LNCAP (cell line): ENCODE measurements at regions not wholly inside any gene's neighbourhood (a gene's known extent, or its start where the extent isn't known, plus 50 kb on each side); places are given as distances from the start of the nearest gene placed in this dataset.

ENCODE experiments used
- TF ChIP-seq, protein P1 (sequence below): fragments of 450-650 bp; IDR thresholded peaks from 2 replicates; pipeline ENCODE4 v1.5.1; 2017; ENCODE audit warnings: mild to moderate bottlenecking

DNA sequence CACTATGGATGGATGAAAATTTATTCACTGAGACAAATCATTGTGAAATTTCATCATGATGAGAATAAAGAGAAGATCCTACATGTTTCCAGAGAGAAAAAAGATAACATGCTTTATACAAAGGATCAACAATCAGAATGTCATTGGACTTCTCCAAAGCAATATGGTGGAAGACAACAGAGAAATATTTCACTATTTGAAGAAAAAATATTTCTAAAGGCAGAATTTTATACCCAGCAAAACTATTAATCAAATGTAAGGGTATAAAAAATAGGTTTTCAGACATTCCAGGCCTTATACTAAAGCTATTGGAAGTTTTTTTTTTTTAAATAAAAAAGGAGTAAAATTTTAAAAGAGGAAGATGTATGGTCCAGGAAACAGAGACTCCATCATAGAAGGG, 100.6 kb upstream of the OLIG2 start:
- TF ChIP-seq, protein P1, sequence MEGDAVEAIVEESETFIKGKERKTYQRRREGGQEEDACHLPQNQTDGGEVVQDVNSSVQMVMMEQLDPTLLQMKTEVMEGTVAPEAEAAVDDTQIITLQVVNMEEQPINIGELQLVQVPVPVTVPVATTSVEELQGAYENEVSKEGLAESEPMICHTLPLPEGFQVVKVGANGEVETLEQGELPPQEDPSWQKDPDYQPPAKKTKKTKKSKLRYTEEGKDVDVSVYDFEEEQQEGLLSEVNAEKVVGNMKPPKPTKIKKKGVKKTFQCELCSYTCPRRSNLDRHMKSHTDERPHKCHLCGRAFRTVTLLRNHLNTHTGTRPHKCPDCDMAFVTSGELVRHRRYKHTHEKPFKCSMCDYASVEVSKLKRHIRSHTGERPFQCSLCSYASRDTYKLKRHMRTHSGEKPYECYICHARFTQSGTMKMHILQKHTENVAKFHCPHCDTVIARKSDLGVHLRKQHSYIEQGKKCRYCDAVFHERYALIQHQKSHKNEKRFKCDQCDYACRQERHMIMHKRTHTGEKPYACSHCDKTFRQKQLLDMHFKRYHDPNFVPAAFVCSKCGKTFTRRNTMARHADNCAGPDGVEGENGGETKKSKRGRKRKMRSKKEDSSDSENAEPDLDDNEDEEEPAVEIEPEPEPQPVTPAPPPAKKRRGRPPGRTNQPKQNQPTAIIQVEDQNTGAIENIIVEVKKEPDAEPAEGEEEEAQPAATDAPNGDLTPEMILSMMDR, result no peak

DNA sequence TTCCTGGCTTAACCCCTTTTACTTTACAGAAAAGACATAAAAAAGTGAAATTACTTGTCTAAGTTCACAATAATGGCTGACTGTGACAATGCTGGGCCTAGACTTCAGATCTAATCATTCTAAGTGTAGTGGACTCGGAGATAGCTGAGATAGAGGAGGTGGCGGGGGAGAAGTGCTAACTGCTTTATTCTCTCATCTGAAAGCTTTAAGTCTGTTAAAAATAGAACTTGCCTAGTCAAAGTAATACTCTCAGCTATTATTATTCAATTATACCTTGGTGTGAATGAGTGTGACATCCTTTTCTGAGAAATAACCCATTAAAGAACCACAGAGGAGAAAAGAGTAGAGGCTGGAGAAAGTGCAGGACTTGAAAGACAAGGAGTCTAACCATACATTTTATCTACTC, 96.1 kb upstream of the OLIG2 start:
- TF ChIP-seq, protein P1, result no peak

DNA sequence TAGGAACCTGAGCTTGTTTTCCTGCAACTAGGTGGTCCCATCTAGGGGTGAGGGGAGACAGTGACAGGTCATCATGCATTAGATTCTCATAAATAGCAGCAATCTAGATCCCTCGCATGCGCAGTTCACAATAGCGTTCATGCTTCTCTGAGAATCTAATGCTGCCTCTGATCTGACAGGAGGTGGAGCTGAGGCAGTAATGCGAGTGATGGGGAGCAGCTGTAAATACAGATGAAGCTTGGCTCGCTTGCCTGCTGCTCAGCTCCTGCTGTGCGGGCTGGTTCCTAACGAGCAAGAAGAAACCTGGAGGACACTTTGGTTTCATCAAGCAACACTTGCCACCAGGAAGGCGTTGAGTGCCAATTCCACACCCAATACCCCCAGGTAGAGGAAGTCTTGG, 95.1 kb upstream of the OLIG2 start:
- TF ChIP-seq, protein P1, result no peak

DNA sequence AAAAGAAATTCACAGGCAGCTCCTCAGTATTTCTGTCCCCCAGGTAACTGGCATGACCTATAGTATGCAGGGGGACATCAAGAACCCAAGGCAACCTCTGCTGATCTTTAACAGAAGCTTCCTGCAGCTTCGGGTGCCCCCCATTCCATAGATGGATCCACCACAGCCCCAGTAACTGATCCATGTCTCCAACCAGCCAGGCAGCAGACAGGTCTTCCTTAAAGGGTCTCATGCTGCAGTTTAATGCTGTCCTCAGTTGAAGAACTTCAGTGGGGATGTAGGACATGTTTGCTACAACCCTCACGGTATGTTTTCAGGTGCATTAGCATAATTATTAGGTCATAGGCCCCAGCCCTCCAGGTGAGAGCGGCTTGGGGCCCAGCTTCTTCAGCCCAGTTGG, 90.9 kb upstream of the OLIG2 start:
- TF ChIP-seq, protein P1, result no peak

- TF ChIP-seq, protein P1, result peak; percentile 78
Observed at GRCh38 chr21:32940079-32941014, 85.4 kb upstream of the OLIG2 start.

GRCh38 chr21:32941263-32941662, 84.5 kb upstream of the OLIG2 start:
- TF ChIP-seq, protein P1, result no peak

GRCh38 chr21:32946654-32947053, 79.1 kb upstream of the OLIG2 start:
- TF ChIP-seq, protein P1, result no peak
